HG03354 (cell line): ENCODE measurements at regions not wholly inside any gene's neighbourhood (a gene's known extent, or its start where the extent isn't known, plus 50 kb on each side); places are given as distances from the start of the nearest gene placed in this dataset.
A peak's percentile ranks its signal among the peaks of the same experiment; 100 is the strongest.
"Not testable (repeated sequence)": the region's sequence is repeated elsewhere in the genome, so short reads cannot be mapped to it uniquely, and the experiment has no call there.

ENCODE experiments used
- ATAC-seq: cut with Tn5 transposase; IDR thresholded peaks from one replicate; pipeline ENCODE4 v1.9.1; 2021; ENCODE audit warnings: mild to moderate bottlenecking; ENCODE audit not compliant: unreplicated experiment, poor library complexity, severe bottlenecking

- no peak for ATAC-seq
Observed at GRCh38 chr17:21548236-21548635, 144.1 kb upstream of the KCNJ18 start.

DNA sequence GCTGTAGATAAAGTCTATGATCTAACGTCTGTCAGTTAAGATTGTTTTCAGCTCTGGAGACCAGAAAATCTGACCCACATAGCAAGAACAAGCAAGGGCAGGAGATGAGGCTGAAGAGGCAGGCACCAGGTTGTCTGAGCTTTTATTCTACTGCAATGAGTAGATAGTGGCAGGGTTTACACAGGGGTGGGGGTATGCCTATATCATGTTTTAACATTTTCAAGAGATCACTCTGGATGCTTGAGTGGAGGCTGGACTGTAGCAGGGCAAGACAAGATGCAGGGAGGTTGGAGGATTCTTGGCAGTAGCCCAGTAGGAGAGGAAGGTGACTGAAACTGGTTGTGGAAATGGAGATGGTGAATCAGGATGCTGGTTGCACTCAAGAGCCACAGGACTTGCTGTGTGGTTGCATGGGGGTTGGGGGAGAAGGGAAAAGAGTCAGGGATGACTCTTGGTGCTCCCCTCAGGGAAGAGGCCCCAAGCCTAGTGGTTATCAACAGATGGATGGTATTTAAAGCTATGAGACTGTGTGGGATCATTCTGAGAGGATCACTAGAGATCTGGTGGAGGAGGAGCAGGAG is 143.1 kb upstream of the KCNJ18 start:
- no peak for ATAC-seq

- ATAC-seq = not testable (repeated sequence)
Observed at GRCh38 chr17:21550031-21550430, 142.3 kb upstream of the KCNJ18 start.

DNA sequence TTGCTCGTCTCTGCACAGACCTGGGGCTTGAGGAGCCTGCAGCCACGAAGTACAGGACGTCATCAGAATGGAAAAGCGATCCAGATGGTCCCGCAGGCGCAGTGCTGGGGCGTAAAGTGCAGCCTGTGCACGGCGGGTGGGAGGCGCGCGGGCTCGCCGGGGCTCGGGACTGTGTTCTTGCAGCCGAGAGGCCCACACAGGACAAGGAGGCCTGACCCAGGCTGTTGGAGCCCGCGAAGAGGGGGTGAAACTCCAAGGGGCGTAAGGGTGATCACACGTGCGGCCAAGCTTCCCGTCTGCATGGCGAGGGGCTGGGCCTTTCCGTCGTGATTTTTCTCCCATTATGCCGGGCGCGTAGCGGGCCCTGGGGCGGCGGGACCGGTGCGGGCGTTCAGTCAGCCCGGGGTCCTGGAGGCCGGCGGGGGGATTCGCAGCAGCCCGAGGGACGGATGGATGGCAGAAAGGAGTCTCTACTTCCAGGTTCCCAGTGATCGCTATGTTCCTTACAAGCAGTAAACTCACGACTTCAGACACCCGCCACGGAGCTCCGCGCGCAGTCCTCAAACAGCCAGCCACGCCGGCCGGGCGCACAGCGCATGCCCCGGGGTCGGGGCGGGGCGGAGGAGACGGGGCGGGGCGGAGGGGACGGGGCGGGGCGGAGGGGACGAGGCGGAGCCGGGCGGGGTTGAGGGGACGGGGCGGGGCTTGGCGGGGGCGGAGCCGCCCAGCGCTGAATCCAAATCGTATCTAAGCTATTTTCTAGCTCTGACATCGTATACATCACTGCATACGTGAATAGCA is 141.0 kb upstream of the KCNJ18 start:
- peak; percentile 79 for ATAC-seq

DNA sequence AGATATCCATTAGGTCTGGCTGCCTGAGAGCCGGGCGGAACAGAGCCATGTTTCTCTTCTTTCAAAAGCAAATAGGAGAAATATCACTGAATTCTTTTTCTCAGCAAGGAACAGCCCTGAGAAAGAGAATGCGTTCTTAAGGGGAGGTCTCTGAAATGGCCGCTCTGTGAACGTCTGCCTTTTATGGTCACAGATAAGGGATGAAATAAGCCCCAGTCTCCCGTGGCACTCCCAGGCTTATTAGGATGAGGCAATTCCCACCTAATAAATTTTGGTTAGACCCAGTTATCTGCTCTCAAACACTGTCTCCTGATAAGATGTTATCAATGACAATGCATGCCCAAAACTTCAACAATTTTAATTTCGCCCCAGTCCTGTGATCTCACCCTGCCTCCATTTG is 133.4 kb upstream of the KCNJ18 start:
- not testable (repeated sequence) for ATAC-seq

DNA sequence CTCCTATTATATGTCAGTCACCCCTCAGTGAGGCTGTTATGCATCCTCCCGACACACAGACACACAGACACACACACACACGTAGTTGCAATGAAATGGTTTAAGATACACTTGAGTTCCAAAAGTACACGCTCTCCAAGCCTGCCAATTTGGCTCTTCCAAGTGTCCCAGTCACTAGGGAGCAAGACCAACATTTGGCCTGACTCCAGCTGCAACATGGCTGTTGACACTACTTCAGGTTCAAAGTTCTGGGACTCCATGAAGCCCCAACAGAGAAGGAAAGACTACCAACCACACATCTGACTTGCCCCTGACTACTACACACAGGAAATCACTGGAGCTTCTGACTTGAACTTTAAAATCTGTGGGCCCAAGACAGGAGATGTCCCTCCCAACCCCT is 128.1 kb upstream of the KCNJ18 start:
- ATAC-seq = no peak

DNA sequence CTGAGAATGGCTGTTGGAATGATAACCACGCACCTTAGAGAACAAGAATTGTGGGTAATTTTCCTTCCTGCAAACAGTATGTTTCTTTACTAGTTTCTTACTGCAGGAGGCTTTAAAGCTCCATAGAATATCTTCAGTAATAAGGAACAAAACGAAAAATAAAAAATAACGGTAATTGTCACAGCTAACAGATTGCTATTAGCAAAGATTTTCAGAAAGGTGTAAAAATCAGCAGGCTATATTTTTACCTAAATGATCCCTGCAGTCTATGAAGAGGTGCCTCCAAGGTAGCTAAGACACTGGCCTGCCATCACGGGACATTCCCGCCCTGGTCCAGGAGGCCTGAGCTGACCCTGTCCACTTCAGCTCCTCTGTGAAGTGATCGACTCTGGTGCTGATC is 127.6 kb upstream of the KCNJ18 start:
- ATAC-seq = not testable (repeated sequence)

DNA sequence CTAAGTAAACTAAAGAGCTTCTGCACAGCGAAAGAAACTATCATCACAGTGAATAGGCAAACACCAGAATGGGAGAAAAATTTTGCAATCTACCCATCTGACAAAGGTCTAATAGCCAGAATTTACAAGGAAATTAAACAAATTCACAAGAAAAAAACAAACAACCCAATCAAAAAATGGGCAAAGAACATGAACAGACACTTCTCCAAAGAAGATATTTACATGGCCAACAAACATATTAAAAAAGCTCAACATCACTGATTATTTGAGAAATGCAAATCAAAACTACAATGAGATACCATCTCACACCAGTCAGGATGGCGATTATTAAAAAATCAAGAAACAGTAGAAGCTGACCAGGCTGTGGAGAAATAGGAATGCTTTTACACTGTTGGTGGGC is 121.9 kb upstream of the KCNJ18 start:
- not testable (repeated sequence) for ATAC-seq

GRCh38 chr17:21572148-21572547 is 120.2 kb upstream of the KCNJ18 start:
- not testable (repeated sequence) for ATAC-seq

GRCh38 chr17:21573271-21573960 is 118.9 kb upstream of the KCNJ18 start:
- ATAC-seq = not testable (repeated sequence)

DNA sequence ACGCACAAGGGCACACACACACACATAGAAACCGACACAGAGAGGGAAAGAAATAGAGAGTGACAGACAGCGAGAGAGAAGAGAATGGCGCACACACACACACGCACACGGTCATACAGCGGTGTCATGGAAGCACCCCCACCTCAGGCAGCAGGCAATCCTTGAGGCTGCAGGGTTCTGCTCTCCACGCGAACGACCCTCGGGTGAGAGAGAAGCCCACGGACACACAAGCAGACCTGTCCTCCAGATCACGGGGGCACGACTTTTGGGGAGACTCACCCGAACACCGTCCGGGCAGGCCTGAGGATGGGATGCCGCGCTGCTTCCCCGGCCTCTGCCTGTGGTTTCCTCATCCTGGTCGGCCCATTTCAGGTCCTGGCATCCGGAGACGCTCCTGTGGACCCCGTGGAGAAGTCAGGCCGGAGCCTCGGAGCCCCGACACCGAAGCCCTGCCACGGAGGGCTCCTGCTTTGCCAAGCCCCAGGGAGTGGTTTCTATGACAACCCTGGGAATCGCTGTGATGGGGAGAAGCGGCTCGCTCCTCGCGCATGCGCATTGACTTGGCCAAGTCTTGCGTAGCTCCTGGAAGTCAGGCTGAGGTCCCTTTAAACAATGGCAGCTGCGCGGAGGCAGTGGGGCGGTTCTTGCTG is 118.2 kb upstream of the KCNJ18 start:
- no peak for ATAC-seq

DNA sequence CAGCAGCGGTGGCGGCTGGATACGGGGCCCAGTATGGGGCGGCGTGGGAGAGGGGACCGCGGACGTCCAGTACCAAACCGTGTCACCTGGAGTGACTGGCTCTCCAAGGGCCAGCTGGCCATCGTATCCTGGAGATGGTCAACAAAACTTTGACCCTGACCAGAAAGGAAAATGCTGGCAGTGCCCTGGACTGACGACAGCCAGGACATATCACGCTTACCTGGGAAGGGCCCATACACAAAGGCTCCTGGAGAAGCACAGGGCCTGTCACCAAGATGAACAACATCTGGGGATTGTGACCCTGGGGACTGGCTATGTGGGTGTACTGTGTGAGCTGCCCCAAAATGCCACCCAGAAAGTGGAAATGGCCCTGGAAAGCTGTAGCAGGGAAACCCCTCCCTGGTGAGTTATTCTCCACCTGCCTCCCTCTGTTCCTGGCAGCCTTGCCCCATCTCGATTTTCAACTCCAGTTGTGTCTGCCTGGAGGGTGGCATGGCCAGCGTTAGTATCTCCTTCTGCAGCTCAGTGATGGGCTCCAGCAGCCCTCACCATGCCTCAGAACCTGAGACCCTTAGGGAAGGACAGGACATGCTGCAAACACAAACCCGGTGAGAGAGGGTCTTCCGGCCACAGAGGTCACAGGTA is 117.6 kb upstream of the KCNJ18 start:
- ATAC-seq = not testable (repeated sequence)

DNA sequence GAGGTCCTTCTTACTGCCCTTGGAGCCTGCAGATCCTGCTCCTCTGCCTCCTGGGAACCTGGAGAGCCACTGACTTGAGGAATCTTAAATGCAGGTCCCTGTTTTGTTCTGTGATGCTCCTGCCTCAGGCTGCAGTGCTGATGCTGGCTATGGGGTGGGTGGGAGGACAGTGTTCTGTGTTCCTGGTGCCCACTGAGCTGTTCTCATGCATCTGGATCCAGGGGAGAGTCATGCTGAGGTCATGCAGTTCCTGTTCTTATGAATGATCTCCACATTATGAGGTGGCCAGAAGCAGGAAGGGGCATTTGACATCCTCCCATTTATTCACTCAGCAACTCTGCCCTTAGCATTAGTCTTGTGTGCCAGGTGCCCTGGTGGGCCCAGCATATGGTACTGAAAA is 113.5 kb upstream of the KCNJ18 start:
- not testable (repeated sequence) for ATAC-seq

DNA sequence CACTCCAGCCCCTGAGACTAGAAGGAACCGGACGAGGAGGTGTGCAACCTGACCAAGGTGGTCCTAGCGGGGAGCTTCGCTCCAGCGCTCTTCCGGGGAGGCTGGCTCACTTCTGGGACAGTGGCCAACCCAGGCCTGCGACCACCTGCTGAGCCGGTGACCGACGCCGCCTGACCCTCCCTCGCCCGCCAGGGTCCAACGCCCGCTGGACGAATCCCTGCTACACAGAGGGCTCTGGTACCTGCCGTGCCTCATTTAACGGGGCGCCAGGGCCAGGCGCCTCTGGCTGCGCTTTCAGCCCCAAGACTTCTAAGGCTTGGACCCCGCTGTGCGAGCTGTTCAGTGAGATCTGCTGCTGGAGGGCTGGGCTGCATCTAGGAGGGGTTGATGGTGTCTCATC is 99.5 kb upstream of the KCNJ18 start:
- no peak for ATAC-seq

GRCh38 chr17:21593452-21594105 is 98.7 kb upstream of the KCNJ18 start:
- not testable (repeated sequence) for ATAC-seq

- no peak for ATAC-seq
Observed at GRCh38 chr17:21595086-21595485, 97.2 kb upstream of the KCNJ18 start.

- ATAC-seq = no peak
Observed at GRCh38 chr17:21602176-21602575, 90.1 kb upstream of the KCNJ18 start.

DNA sequence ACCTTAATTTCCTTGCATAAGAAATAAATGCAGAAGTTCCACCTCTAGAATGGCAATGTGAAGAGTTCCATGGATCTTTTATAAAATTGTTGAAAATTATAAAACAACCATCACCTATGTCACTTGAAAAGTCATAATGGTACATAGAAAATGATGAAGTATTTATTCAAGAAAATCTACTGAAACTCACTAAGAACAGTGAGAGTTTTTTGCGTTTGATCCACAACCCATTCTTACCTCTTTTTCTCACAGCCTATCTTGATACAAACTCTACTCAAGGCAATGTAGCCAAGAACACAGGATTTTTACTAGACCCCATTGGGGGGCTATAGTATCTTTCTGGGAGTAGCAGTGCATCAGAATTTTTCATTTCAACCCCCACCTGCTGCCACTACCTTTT is 89.0 kb upstream of the KCNJ18 start:
- ATAC-seq = not testable (repeated sequence)

DNA sequence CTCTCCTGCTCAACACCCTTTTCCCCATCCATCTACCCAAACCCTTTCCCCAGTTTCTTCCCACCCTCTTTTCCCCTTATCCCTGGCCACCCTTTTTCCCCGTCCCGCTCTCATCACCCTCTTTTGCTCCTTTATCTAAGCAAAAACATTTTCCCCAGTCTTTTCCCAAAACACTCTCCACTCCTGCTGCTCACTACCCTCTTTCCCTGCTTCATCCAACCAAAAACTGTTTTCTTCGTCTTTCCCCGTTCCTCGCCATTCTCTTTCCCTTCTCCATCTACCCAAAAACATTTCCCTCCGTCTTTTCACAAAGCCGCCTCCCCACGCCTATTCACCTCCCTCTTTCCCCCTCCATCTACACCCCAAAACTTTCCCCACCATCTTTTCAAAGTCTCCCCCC is 80.9 kb upstream of the KCNJ18 start:
- ATAC-seq = not testable (repeated sequence)
